ENCODE measurements at regions not wholly inside any gene's neighbourhood (a gene's known extent, or its start where the extent isn't known, plus 50 kb on each side); places are given as distances from the start of the nearest gene placed in this dataset.

- Histone ChIP-seq H2AFZ (ENCODE audit: low read length) (no peak overlapping the region), H3K9me3 (ENCODE audit: low read length) (no peaks in the 10 kb centered on the region), H4K20me1 (ENCODE audit: low read length) (no peaks in the 10 kb centered on the region), H3K27ac (ENCODE audit: low read length) (no peak overlapping the region), H3K4me1 (ENCODE audit: insufficient read depth, low read length) (no peaks in the 10 kb centered on the region), H3F3A (ENCODE audit: low read length, unreplicated experiment) (no peaks in the 10 kb centered on the region), H3K4me2 (ENCODE audit: low read length) (no peak overlapping the region), H3K79me2 (ENCODE audit: low read length) (no peaks in the 10 kb centered on the region), H3K9ac (ENCODE audit: low read length) (no peak overlapping the region), H3K27me3 (ENCODE audit: low read length) (no peaks in the 10 kb centered on the region), H3K4me3 (ENCODE audit: low read length) (no peak overlapping the region), H3K9me2 (replicated peaks; ENCODE audit: low read length) (no peaks in the 10 kb centered on the region), H3K36me3 (ENCODE audit: low read depth, low read length) (no peaks in the 10 kb centered on the region)
- DNase-seq (no peak), ATAC-seq (no peak)
- no peak for TF ChIP-seq EZH2 (IDR thresholded peaks at IDR 0.05; ENCODE audit: low read length, unreplicated experiment)
- TF ChIP-seq CTCF (conservative IDR thresholded peaks at IDR 0.05; ENCODE audit: low read depth, low read length) = no peak
- TF ChIP-seq EZH2phosphoT487 (IDR thresholded peaks at IDR 0.05; ENCODE audit: borderline replicate concordance, low read length) = no peak
- ChIA-PET CTCF (no interaction called here), POLR2A (ENCODE audit: unreplicated experiment) (no interaction called here)
- BruUV-seq (replicated peaks) = no TSS peak
- intact Hi-C loops (cut with micrococcal nuclease) = no loop called here
These were observed 1312.6 kb downstream of the PCDH18 start for GRCh38 chr4:136219592-136220125.

DNA sequence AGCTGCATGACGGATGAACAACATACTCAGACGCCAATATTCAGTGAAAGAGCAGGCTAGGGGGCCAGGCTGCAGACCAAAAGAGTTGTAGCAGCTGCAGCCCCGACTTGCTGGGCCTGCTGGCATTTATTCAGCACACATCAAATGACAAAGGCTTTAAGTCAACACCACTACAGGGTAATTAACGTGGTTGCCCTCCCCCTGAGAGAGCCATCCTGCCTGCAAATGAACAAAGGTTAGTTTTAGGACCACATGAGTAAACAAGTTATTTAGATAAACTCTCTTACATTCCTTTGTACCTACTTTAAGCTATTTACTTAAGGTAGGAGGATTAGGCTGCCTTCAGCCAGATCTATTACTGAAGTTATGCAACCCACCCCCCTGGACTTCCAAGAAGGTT is 1329.1 kb downstream of the PCDH18 start:
- ChIA-PET POLR2A (ENCODE audit: unreplicated experiment) (no interaction called here), CTCF (no interaction called here)
- no peaks in the 10 kb centered on the region for H3K9me3 ChIP-seq (ENCODE audit: low read length)
- no peak overlapping the region for H2AFZ ChIP-seq (ENCODE audit: low read length)
- ATAC-seq (no peak), DNase-seq (no peak)
- no peak overlapping the region for H3K4me2 ChIP-seq (ENCODE audit: low read length)
- H3K9ac ChIP-seq (ENCODE audit: low read length) = no peak overlapping the region
- H4K20me1 ChIP-seq (ENCODE audit: low read length) = no peaks in the 10 kb centered on the region
- no peaks in the 10 kb centered on the region for H3K27me3 ChIP-seq (ENCODE audit: low read length)
- TF ChIP-seq EZH2phosphoT487 (IDR thresholded peaks at IDR 0.05; ENCODE audit: borderline replicate concordance, low read length) = no peak
- no peaks in the 10 kb centered on the region for H3K9me2 ChIP-seq (replicated peaks; ENCODE audit: low read length)
- no peaks in the 10 kb centered on the region for H3F3A ChIP-seq (ENCODE audit: low read length, unreplicated experiment)
- H3K4me3 ChIP-seq (ENCODE audit: low read length) = no peak overlapping the region
- intact Hi-C loops (cut with micrococcal nuclease) = no loop called here
- H3K79me2 ChIP-seq (ENCODE audit: low read length) = no peaks in the 10 kb centered on the region
- BruUV-seq (replicated peaks) = no TSS peak
- H3K36me3 ChIP-seq (ENCODE audit: low read depth, low read length) = no peaks in the 10 kb centered on the region
- no peak overlapping the region for H3K27ac ChIP-seq (ENCODE audit: low read length)
- no peaks in the 10 kb centered on the region for H3K4me1 ChIP-seq (ENCODE audit: insufficient read depth, low read length)

GRCh38 chr4:136198358-136198757 is 1333.9 kb downstream of the PCDH18 start:
- no peaks in the 10 kb centered on the region for H3F3A ChIP-seq (ENCODE audit: low read length, unreplicated experiment)

More at GRCh38 chr4:136198358-136198757, 1333.9 kb downstream of the PCDH18 start:
- H4K20me1 ChIP-seq (ENCODE audit: low read length) = no peaks in the 10 kb centered on the region
- no peaks in the 10 kb centered on the region for H3K9me3 ChIP-seq (ENCODE audit: low read length)
- POLR2A ChIA-PET (ENCODE audit: unreplicated experiment) = no interaction called here
- no TSS peak for BruUV-seq (replicated peaks)
- no peaks in the 10 kb centered on the region for H3K4me1 ChIP-seq (ENCODE audit: insufficient read depth, low read length)
- H3K27ac ChIP-seq (ENCODE audit: low read length) = no peak overlapping the region
- CTCF ChIA-PET = no interaction called here
- H3K79me2 ChIP-seq (ENCODE audit: low read length) = no peaks in the 10 kb centered on the region
- no peak overlapping the region for H3K9ac ChIP-seq (ENCODE audit: low read length)
- no peak overlapping the region for H3K4me2 ChIP-seq (ENCODE audit: low read length)
- no peak overlapping the region for H2AFZ ChIP-seq (ENCODE audit: low read length)
- no peak for DNase-seq
- no peak overlapping the region for H3K4me3 ChIP-seq (ENCODE audit: low read length)
- no peaks in the 10 kb centered on the region for H3K36me3 ChIP-seq (ENCODE audit: low read depth, low read length)
- no peaks in the 10 kb centered on the region for H3K27me3 ChIP-seq (ENCODE audit: low read length)
- H3K9me2 ChIP-seq (replicated peaks; ENCODE audit: low read length) = no peaks in the 10 kb centered on the region
- intact Hi-C loops (cut with micrococcal nuclease) = no loop called here
- TF ChIP-seq EZH2phosphoT487 (IDR thresholded peaks at IDR 0.05; ENCODE audit: borderline replicate concordance, low read length) (no peak), CTCF (conservative IDR thresholded peaks at IDR 0.05; ENCODE audit: low read depth, low read length) (no peak), EZH2 (IDR thresholded peaks at IDR 0.05; ENCODE audit: low read length, unreplicated experiment) (no peak)
- ATAC-seq = no peak
